ENCODE measurements at regions not wholly inside any gene's neighbourhood (a gene's known extent, or its start where the extent isn't known, plus 50 kb on each side); places are given as distances from the start of the nearest gene placed in this dataset.

DNA sequence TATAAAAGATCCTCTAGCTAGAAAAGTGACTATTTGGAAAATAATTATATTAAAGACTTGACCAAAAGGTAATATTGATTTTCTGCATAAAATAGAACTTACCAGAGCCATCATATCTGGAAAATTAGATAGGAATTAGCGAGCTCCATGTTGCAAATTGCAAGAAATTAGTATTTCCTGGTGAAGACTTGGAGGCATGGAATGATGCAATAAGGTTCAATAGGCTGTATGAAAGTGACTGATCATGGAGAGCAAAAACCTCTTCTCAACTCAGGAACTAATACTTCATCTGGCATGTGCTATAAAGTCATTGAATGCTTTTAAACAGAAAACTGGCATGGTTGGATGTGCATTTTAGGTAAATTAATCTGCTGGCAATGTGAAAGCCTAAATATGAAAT is 66.3 kb upstream of the UFM1 start:
- H3K36me3 ChIP-seq (ENCODE audit: low read depth), result no peaks in the 10 kb centered on the region
- H3K4me3 ChIP-seq (ENCODE audit: severe bottlenecking), result no peak overlapping the region
- no peak overlapping the region for H3K27ac ChIP-seq (ENCODE audit: poor library complexity, severe bottlenecking)
- H3K9me3 ChIP-seq (ENCODE audit: severe bottlenecking), result no peaks in the 10 kb centered on the region
- H3K4me1 ChIP-seq (ENCODE audit: insufficient read depth, poor library complexity, severe bottlenecking), result no peaks in the 10 kb centered on the region
- TF ChIP-seq, protein P1, sequence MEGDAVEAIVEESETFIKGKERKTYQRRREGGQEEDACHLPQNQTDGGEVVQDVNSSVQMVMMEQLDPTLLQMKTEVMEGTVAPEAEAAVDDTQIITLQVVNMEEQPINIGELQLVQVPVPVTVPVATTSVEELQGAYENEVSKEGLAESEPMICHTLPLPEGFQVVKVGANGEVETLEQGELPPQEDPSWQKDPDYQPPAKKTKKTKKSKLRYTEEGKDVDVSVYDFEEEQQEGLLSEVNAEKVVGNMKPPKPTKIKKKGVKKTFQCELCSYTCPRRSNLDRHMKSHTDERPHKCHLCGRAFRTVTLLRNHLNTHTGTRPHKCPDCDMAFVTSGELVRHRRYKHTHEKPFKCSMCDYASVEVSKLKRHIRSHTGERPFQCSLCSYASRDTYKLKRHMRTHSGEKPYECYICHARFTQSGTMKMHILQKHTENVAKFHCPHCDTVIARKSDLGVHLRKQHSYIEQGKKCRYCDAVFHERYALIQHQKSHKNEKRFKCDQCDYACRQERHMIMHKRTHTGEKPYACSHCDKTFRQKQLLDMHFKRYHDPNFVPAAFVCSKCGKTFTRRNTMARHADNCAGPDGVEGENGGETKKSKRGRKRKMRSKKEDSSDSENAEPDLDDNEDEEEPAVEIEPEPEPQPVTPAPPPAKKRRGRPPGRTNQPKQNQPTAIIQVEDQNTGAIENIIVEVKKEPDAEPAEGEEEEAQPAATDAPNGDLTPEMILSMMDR (IDR thresholded peaks at IDR 0.05; ENCODE audit: poor library complexity, severe bottlenecking), result no peak
- no peak for ATAC-seq (ENCODE audit: low read depth)
- no peak for DNase-seq (ENCODE audit: low spot score)
- no peaks in the 10 kb centered on the region for H3K27me3 ChIP-seq (ENCODE audit: insufficient read depth, poor library complexity, severe bottlenecking)

DNA sequence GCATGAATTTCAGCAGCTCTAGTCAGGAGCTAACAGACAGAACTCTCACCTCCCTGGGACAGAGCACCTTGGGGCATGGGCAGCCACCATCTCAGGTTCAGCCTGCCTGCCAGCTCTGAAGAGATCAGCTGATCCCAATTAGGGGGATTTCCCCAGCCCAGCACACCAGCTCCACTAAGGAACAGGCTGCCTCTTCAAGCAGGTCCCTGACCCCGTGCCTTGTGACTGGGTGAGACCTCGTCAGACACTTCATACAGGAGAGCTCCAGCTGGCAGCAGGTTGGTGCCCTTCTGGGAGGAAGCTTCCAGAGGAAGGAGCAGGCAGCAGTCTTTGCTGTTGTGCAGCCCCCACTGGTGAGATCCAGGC is 84.5 kb upstream of the UFM1 start:
- Histone ChIP-seq H3K9me3 (ENCODE audit: severe bottlenecking) (no peaks in the 10 kb centered on the region), H3K36me3 (ENCODE audit: low read depth) (no peaks in the 10 kb centered on the region), H3K27ac (ENCODE audit: poor library complexity, severe bottlenecking) (no peak overlapping the region), H3K4me1 (ENCODE audit: insufficient read depth, poor library complexity, severe bottlenecking) (no peaks in the 10 kb centered on the region), H3K4me3 (ENCODE audit: severe bottlenecking) (no peak overlapping the region), H3K27me3 (ENCODE audit: insufficient read depth, poor library complexity, severe bottlenecking) (no peaks in the 10 kb centered on the region)
- peak; percentile 19 for DNase-seq (ENCODE audit: low spot score)
- no peak for ATAC-seq (ENCODE audit: low read depth)
- TF ChIP-seq, protein P1 (IDR thresholded peaks at IDR 0.05; ENCODE audit: poor library complexity, severe bottlenecking), result no peak

GRCh38 chr13:38264363-38265131 is 85.1 kb upstream of the UFM1 start:
- no peaks in the 10 kb centered on the region for H3K9me3 ChIP-seq (ENCODE audit: severe bottlenecking)
- TF ChIP-seq, protein P1 (IDR thresholded peaks at IDR 0.05; ENCODE audit: poor library complexity, severe bottlenecking), result no peak
- H3K27ac ChIP-seq (ENCODE audit: poor library complexity, severe bottlenecking), result no peak overlapping the region
- peak; percentile 16 for DNase-seq (ENCODE audit: low spot score)
- no peak overlapping the region for H3K4me3 ChIP-seq (ENCODE audit: severe bottlenecking)
- ATAC-seq (ENCODE audit: low read depth), result no peak
- no peaks in the 10 kb centered on the region for H3K4me1 ChIP-seq (ENCODE audit: insufficient read depth, poor library complexity, severe bottlenecking)
- no peaks in the 10 kb centered on the region for H3K36me3 ChIP-seq (ENCODE audit: low read depth)
- no peaks in the 10 kb centered on the region for H3K27me3 ChIP-seq (ENCODE audit: insufficient read depth, poor library complexity, severe bottlenecking)

GRCh38 chr13:38262211-38262610 is 87.4 kb upstream of the UFM1 start:
- no peak overlapping the region for H3K27ac ChIP-seq (ENCODE audit: poor library complexity, severe bottlenecking)
- DNase-seq (ENCODE audit: low spot score), result no peak
- H3K27me3 ChIP-seq (ENCODE audit: insufficient read depth, poor library complexity, severe bottlenecking), result no peaks in the 10 kb centered on the region
- H3K9me3 ChIP-seq (ENCODE audit: severe bottlenecking), result no peaks in the 10 kb centered on the region
- no peak overlapping the region for H3K4me3 ChIP-seq (ENCODE audit: severe bottlenecking)
- TF ChIP-seq, protein P1 (IDR thresholded peaks at IDR 0.05; ENCODE audit: poor library complexity, severe bottlenecking), result no peak
- H3K4me1 ChIP-seq (ENCODE audit: insufficient read depth, poor library complexity, severe bottlenecking), result no peaks in the 10 kb centered on the region
- no peaks in the 10 kb centered on the region for H3K36me3 ChIP-seq (ENCODE audit: low read depth)
- no peak for ATAC-seq (ENCODE audit: low read depth)

DNA sequence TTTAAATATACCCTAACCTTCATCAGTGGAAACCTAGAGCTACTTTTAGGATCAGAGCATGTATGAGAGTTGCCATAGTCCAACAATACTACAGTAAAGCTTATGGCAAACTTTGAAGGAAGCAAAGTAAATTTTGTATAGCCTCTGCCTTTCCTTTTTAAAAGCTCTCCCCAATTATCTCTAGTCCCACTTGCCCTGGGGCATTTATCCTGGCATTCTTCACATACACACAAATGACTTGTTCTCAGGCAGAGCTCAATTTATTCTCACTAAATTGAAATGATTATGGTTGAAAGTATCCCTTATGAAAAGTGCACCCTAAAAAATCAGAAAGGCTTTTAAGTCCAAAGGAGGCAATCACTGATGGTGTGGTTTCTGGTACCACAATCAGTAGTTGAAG is 94.1 kb upstream of the UFM1 start:
- ATAC-seq (ENCODE audit: low read depth), result no peak
- Histone ChIP-seq H3K4me3 (ENCODE audit: severe bottlenecking) (no peak overlapping the region), H3K4me1 (ENCODE audit: insufficient read depth, poor library complexity, severe bottlenecking) (no peaks in the 10 kb centered on the region), H3K9me3 (ENCODE audit: severe bottlenecking) (no peaks in the 10 kb centered on the region), H3K27ac (ENCODE audit: poor library complexity, severe bottlenecking) (no peak overlapping the region), H3K36me3 (ENCODE audit: low read depth) (no peaks in the 10 kb centered on the region), H3K27me3 (ENCODE audit: insufficient read depth, poor library complexity, severe bottlenecking) (no peaks in the 10 kb centered on the region)
- TF ChIP-seq, protein P1 (IDR thresholded peaks at IDR 0.05; ENCODE audit: poor library complexity, severe bottlenecking), result no peak
- DNase-seq (ENCODE audit: low spot score), result no peak
